ENCODE measurements at regions not wholly inside any gene's neighbourhood (a gene's known extent, or its start where the extent isn't known, plus 50 kb on each side); places are given as distances from the start of the nearest gene placed in this dataset.

DNA sequence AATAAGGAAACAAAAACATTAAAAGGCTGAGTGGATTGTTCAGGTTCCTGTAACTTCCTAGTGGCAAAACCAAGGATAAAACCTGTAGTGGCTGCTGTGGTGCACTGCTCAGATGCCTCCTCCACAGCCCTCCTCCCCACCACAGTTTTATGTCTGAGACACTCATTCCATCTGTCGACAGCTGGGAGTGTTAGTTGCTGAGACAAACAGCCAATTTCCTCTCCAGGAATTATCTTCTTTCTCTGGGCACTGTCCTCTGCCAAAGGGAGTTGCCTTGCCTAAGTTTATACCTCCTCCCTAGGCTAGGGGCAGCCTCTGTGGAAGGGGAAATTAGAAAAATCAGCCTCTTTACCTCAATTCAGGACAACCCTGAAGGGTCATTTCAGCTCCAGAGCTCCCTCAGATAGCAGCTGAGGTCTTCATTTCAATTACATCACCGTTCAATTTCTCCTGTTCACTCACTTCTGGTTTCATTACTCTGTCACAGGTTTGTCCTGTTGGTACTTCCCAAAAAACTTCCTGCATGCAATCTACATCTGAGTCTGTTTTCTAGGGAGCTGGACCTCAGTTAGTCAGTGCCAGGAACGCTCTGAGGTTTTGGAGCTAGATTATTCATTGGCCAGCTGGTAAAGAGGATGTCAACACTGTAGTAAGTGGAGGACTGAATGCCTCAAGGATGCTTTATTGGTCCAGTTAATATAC, 74.9 kb upstream of the ATP2B1 start:
- TF ChIP-seq, protein P1, sequence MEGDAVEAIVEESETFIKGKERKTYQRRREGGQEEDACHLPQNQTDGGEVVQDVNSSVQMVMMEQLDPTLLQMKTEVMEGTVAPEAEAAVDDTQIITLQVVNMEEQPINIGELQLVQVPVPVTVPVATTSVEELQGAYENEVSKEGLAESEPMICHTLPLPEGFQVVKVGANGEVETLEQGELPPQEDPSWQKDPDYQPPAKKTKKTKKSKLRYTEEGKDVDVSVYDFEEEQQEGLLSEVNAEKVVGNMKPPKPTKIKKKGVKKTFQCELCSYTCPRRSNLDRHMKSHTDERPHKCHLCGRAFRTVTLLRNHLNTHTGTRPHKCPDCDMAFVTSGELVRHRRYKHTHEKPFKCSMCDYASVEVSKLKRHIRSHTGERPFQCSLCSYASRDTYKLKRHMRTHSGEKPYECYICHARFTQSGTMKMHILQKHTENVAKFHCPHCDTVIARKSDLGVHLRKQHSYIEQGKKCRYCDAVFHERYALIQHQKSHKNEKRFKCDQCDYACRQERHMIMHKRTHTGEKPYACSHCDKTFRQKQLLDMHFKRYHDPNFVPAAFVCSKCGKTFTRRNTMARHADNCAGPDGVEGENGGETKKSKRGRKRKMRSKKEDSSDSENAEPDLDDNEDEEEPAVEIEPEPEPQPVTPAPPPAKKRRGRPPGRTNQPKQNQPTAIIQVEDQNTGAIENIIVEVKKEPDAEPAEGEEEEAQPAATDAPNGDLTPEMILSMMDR (IDR thresholded peaks at IDR 0.05; ENCODE audit: insufficient read depth, low read depth, low read length), result no peak
- TF ChIP-seq EZH2 (IDR thresholded peaks at IDR 0.05; ENCODE audit: insufficient read depth, low read length), result no peak
